PC-9 (cell line): ENCODE measurements at regions not wholly inside any gene's neighbourhood (a gene's known extent, or its start where the extent isn't known, plus 50 kb on each side); places are given as distances from the start of the nearest gene placed in this dataset.

Experiments
- BruUV-seq: library from RNA; stranded (reverse); fragments of 400-500 nt; replicated peaks from 2 replicates; lab custom pipeline; 2021; lab: Mats Ljungman, UMichigan
- CTCF ChIA-PET: fragments of 300-600 bp; sonication (Branson Sonifier 250); formaldehyde crosslinking; loops from one replicate; lab custom pipeline; 2022; ENCODE audit warnings: antibody characterized with exemption; lab: Charles Lee
- POLR2A ChIA-PET: fragments of 300-600 bp; sonication (Branson Sonifier 250); formaldehyde crosslinking; loops from one replicate; lab custom pipeline; 2022; ENCODE audit warnings: antibody characterized with exemption; ENCODE audit not compliant: unreplicated experiment; lab: Charles Lee
- DNase-seq, 2 experiments: peaks; one replicate each; pipeline versions ENCODE4 v3.0.0 to v3.0.0-alpha.2; 2015 to 2022; ENCODE audit warnings: mixed read lengths in 1 of 2
- H2AFZ ChIP-seq: fragments of 200-600 bp; sonication (generic); 2 replicates; pipeline ENCODE4 v1.8.1; 2017; ENCODE audit warnings: antibody characterized with exemption
- H3F3A ChIP-seq: fragments of 200-600 bp; sonication (generic); 2 replicates; pipeline ENCODE4 v1.8.1; 2017; ENCODE audit warnings: antibody characterized with exemption, mild to moderate bottlenecking, low read depth; ENCODE audit not compliant: insufficient read depth
- H3K27ac ChIP-seq: fragments of 200-600 bp; sonication (generic); 2 replicates; pipeline ENCODE4 v1.6.1; 2016; ENCODE audit warnings: mixed run types
- H3K27me3 ChIP-seq: fragments of 200-600 bp; sonication (generic); 2 replicates; pipeline ENCODE4 v1.6.1; 2016; ENCODE audit warnings: low read depth, mixed run types; ENCODE audit not compliant: insufficient read depth
- H3K36me3 ChIP-seq: fragments of 200-600 bp; sonication (generic); 2 replicates; pipeline ENCODE4 v1.6.1; 2016; ENCODE audit warnings: low read depth, mixed run types
- H3K4me1 ChIP-seq: fragments of 200-600 bp; sonication (generic); replicated peaks from 2 replicates; pipeline ENCODE4 v1.6.1; 2016; ENCODE audit warnings: mixed run types; ENCODE audit not compliant: insufficient read depth
- H3K4me2 ChIP-seq: fragments of 200-600 bp; sonication (generic); 2 replicates; pipeline ENCODE4 v1.6.1; 2017; ENCODE audit warnings: mixed run types
- H3K4me3 ChIP-seq: fragments of 200-600 bp; sonication (generic); 2 replicates; pipeline ENCODE4 v1.6.1; 2016; ENCODE audit warnings: mixed run types
- H3K79me2 ChIP-seq: fragments of 200-600 bp; sonication (generic); 2 replicates; pipeline ENCODE4 v1.6.1; 2017; ENCODE audit warnings: low read depth, mixed run types
- H3K9me2 ChIP-seq: fragments of 200-600 bp; sonication (generic); 2 replicates; pipeline ENCODE4 v1.8.1; 2017; ENCODE audit warnings: mild to moderate bottlenecking; ENCODE audit not compliant: insufficient read depth
- H3K9me3 ChIP-seq: fragments of 200-600 bp; sonication (generic); 2 replicates; pipeline ENCODE4 v1.8.1; 2016; ENCODE audit warnings: low read depth; ENCODE audit not compliant: insufficient read depth
- H4K20me1 ChIP-seq: fragments of 200-600 bp; sonication (generic); 2 replicates; pipeline ENCODE4 v1.8.1; 2017; ENCODE audit not compliant: insufficient read depth
- EZH2 ChIP-seq: fragments of 200-600 bp; sonication (generic); IDR thresholded peaks from 2 replicates; pipeline ENCODE4 v1.8.0; 2017; ENCODE audit warnings: antibody characterized with exemption, low read depth
- intact Hi-C: fragments of 100-400 bp; cut with micrococcal nuclease; formaldehyde crosslinking; loops from one replicate; pipeline ENCODE4 v1.10.0; 2022; ENCODE audit not compliant: unreplicated experiment
- TF ChIP-seq, protein P1 (sequence below): fragments of 200-600 bp; sonication (generic); conservative IDR thresholded peaks from 2 replicates; pipeline ENCODE4 v1.6.1; 2017; ENCODE audit warnings: mixed run types, antibody characterized with exemption, mild to moderate bottlenecking, moderate library complexity

DNA sequence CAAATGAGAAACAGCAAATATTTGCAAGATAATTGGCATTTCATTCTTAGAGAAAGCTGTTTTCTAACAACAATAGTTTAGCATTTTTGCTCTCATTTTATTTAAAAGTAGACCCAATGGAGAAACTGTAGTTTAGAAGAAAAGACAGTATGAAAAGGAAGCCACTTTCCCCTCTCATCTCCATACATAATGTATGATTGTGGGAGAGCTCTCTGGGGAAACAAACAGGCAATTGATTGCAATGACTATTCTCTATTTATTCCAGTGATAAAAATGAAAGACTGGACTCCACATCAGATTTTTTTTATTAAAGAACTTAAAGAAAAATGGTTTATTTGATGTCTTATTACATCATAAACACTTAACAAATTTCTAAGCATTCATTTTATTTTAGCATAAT, 116.8 kb upstream of the SASH1 start:
- Histone ChIP-seq H3K4me3 (no peak overlapping the region), H4K20me1 (no peaks in the 10 kb centered on the region), H3K9me2 (no peaks in the 10 kb centered on the region), H3F3A (no peaks in the 10 kb centered on the region; the same call in 1 of the 2 replicates), H3K27me3 (no peaks in the 10 kb centered on the region), H3K79me2 (no peaks in the 10 kb centered on the region), H3K27ac (no peak overlapping the region), H3K9me3 (no peaks in the 10 kb centered on the region), H3K4me1 (peaks cover 36% of the 10 kb centered on the region), H3K36me3 (no peaks in the 10 kb centered on the region), H3K4me2 (no peak overlapping the region), H2AFZ (no peak overlapping the region)
- ChIA-PET CTCF (no interaction called here), POLR2A (no interaction called here)
- intact Hi-C loops = no loop called here
- no TSS peak for BruUV-seq
- no peak for DNase-seq
- TF ChIP-seq, protein P1, sequence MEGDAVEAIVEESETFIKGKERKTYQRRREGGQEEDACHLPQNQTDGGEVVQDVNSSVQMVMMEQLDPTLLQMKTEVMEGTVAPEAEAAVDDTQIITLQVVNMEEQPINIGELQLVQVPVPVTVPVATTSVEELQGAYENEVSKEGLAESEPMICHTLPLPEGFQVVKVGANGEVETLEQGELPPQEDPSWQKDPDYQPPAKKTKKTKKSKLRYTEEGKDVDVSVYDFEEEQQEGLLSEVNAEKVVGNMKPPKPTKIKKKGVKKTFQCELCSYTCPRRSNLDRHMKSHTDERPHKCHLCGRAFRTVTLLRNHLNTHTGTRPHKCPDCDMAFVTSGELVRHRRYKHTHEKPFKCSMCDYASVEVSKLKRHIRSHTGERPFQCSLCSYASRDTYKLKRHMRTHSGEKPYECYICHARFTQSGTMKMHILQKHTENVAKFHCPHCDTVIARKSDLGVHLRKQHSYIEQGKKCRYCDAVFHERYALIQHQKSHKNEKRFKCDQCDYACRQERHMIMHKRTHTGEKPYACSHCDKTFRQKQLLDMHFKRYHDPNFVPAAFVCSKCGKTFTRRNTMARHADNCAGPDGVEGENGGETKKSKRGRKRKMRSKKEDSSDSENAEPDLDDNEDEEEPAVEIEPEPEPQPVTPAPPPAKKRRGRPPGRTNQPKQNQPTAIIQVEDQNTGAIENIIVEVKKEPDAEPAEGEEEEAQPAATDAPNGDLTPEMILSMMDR = no peak
- TF ChIP-seq EZH2 = no peak

DNA sequence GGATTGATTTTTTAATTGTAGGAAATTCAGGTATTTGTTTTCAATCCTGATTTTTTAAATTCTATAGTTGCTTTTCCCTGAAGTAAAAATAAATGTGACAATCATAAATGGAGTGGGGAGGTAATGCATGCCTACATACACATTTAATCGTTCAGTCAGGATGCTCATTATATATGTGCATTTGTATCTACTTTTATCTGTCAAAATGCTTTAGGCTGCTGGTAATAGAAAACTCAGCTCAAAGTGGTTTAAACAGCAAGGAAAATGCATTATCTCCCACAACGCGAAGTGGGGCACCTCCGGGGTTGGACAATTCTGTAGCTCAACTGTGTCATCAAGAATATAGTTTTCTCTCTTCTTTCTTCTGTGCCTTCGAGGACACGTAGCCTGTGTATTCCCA, 116.4 kb upstream of the SASH1 start:
- H3K27me3 ChIP-seq = no peaks in the 10 kb centered on the region
- no peaks in the 10 kb centered on the region for H3K36me3 ChIP-seq
- H3K4me1 ChIP-seq = peaks cover 36% of the 10 kb centered on the region
- H3K79me2 ChIP-seq = no peaks in the 10 kb centered on the region
- no peak overlapping the region for H3K4me2 ChIP-seq
- intact Hi-C loops = no loop called here
- H3K4me3 ChIP-seq = no peak overlapping the region
- TF ChIP-seq EZH2 = no peak
- TF ChIP-seq, protein P1 = no peak
- peaks cover 3% of the 10 kb centered on the region for H3F3A ChIP-seq
- BruUV-seq = no TSS peak
- no peaks in the 10 kb centered on the region for H3K9me3 ChIP-seq
- no peak for DNase-seq
- no peaks in the 10 kb centered on the region for H3K9me2 ChIP-seq
- ChIA-PET POLR2A (no interaction called here), CTCF (no interaction called here)
- H2AFZ ChIP-seq = no peak overlapping the region
- H4K20me1 ChIP-seq = no peaks in the 10 kb centered on the region
- no peak overlapping the region for H3K27ac ChIP-seq

DNA sequence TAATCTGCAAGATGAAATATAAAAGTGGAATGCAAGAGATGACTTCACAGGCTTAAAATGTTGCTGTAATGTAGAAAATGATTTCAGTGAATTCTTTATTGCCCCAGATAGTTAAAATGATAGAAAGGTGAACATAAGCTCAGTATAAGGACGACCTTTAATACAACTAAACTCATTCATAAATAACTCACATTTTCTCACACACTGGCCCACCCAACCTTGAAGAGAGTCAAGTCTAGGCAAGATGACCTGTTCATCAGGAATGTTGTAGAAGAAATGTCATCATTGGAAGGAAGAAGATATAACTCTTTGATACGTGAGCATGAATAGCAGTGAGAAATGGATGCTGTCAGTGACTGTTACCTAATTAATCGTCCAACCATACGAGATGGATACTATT, 111.1 kb upstream of the SASH1 start:
- Histone ChIP-seq H4K20me1 (no peaks in the 10 kb centered on the region), H3K27ac (peak overlapping the region; percentile 48; the same call in 1 of the 2 replicates), H3K36me3 (no peaks in the 10 kb centered on the region), H3K4me3 (no peak overlapping the region), H2AFZ (no peak overlapping the region), H3K9me3 (no peaks in the 10 kb centered on the region), H3F3A (peaks cover 6% of the 10 kb centered on the region), H3K4me1 (peaks cover 23% of the 10 kb centered on the region), H3K9me2 (no peaks in the 10 kb centered on the region), H3K79me2 (no peaks in the 10 kb centered on the region), H3K4me2 (peak overlapping the region; percentile 7; the same call in 1 of the 2 replicates), H3K27me3 (no peaks in the 10 kb centered on the region)
- ChIA-PET CTCF (no interaction called here), POLR2A (no interaction called here)
- peak in 1 of 2 experiments; percentile 77 for DNase-seq
- TF ChIP-seq, protein P1 = no peak
- no peak for TF ChIP-seq EZH2
- intact Hi-C loops = no loop called here
- BruUV-seq = no TSS peak
